DOHH2 (cell line): ENCODE measurements at regions not wholly inside any gene's neighbourhood (a gene's known extent, or its start where the extent isn't known, plus 50 kb on each side); places are given as distances from the start of the nearest gene placed in this dataset.

Source experiments
- H3F3A ChIP-seq: fragments of 200-600 bp; sonication (generic), shearing (Covaris generic); 2 replicates; pipeline ENCODE4 v1.6.0; 2016; ENCODE audit warnings: antibody characterized with exemption, mild to moderate bottlenecking; ENCODE audit not compliant: control insufficient read depth, insufficient read depth
- H3K27ac ChIP-seq: fragments of 200-600 bp; sonication (generic); 2 replicates; pipeline ENCODE4 v1.5.1; 2014; ENCODE audit warnings: low read depth, mild to moderate bottlenecking, low read length, moderate library complexity
- H3K27me3 ChIP-seq: fragments of 200-600 bp; sonication (generic); 2 replicates; pipeline ENCODE4 v1.6.1; 2014; ENCODE audit warnings: mild to moderate bottlenecking, low read length, mixed read lengths; ENCODE audit not compliant: control insufficient read depth
- H3K36me3 ChIP-seq: fragments of 200-600 bp; sonication (generic); 2 replicates; pipeline ENCODE4 v1.6.1; 2014; ENCODE audit warnings: mild to moderate bottlenecking, low read length, moderate library complexity, mixed read lengths; ENCODE audit not compliant: control insufficient read depth
- H3K4me1 ChIP-seq: fragments of 200-600 bp; sonication (generic); 2 replicates; pipeline ENCODE4 v1.6.1; 2014; ENCODE audit warnings: mild to moderate bottlenecking, low read length, mixed read lengths; ENCODE audit not compliant: control insufficient read depth
- H3K4me2 ChIP-seq: fragments of 200-600 bp; sonication (generic); 2 replicates; pipeline ENCODE4 v1.6.0; 2014; ENCODE audit warnings: mild to moderate bottlenecking, low read length, moderate library complexity
- H3K4me3 ChIP-seq: fragments of 200-600 bp; sonication (generic); 2 replicates; pipeline ENCODE4 v1.5.1; 2014; ENCODE audit warnings: mild to moderate bottlenecking, low read length, mixed read lengths
- H3K79me2 ChIP-seq: fragments of 200-600 bp; sonication (generic); 2 replicates; pipeline ENCODE4 v1.6.1; 2014; ENCODE audit warnings: mild to moderate bottlenecking, low read length, mixed read lengths; ENCODE audit not compliant: control insufficient read depth
- H3K9me2 ChIP-seq: fragments of 200-600 bp; sonication (generic); replicated peaks from 2 replicates; pipeline ENCODE4 v1.6.1; 2014; ENCODE audit warnings: mild to moderate bottlenecking, low read length, mixed read lengths; ENCODE audit not compliant: control insufficient read depth
- H3K9me3 ChIP-seq: fragments of 200-600 bp; sonication (generic); 2 replicates; pipeline ENCODE4 v1.6.1; 2014; ENCODE audit warnings: antibody characterized with exemption, low read length, mixed read lengths; ENCODE audit not compliant: control insufficient read depth, insufficient read depth
- H4K20me1 ChIP-seq: fragments of 200-600 bp; sonication (generic); 2 replicates; pipeline ENCODE4 v1.6.0; 2014; ENCODE audit warnings: low read depth, mild to moderate bottlenecking, antibody characterized with exemption, low read length, moderate library complexity; ENCODE audit not compliant: control insufficient read depth, insufficient read depth
- EZH2phosphoT487 ChIP-seq: fragments of 200-600 bp; sonication (generic); IDR thresholded peaks from 2 replicates; pipeline ENCODE4 v1.6.1; 2017; ENCODE audit warnings: borderline replicate concordance, mild to moderate bottlenecking, antibody characterized with exemption, low read length, moderate library complexity, mixed read lengths
- TF ChIP-seq, protein P1 (sequence below): fragments of 200-600 bp; sonication (generic); IDR thresholded peaks from one replicate; pipeline ENCODE4 v1.5.1; 2014; ENCODE audit warnings: antibody characterized with exemption, mild to moderate bottlenecking, low read depth, low read length; ENCODE audit not compliant: poor library complexity, severe bottlenecking

DNA sequence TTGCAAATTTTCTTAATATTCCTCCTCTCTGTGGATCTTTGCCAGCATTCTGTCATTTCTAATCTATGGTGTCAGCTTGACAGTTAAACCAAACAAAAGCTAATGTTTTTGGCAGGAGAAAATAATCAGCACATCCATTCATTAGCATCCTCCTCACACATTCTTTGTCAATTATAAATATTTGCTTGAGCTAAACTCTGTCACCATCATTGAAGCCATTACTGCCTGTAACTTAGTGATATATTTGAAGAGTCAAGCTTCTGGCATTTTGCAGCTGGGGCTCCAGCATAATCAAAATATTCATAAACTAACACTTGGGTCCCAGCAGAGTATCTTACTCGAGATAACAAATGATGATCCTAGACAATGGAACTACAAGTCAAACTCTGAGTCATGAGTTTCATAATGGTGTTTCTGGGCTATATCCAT, 126.1 kb downstream of the EIF4E start:
- Histone ChIP-seq H3F3A (no peaks in the 10 kb centered on the region), H3K27ac (no peak overlapping the region), H4K20me1 (no peaks in the 10 kb centered on the region), H3K9me2 (no peaks in the 10 kb centered on the region), H3K4me3 (no peak overlapping the region), H3K27me3 (no peaks in the 10 kb centered on the region; the same call in 1 of the 2 replicates), H3K9me3 (no peaks in the 10 kb centered on the region), H3K4me2 (no peak overlapping the region), H3K36me3 (no peaks in the 10 kb centered on the region), H3K79me2 (no peaks in the 10 kb centered on the region), H3K4me1 (no peaks in the 10 kb centered on the region)
- no peak for TF ChIP-seq EZH2phosphoT487
- TF ChIP-seq, protein P1, sequence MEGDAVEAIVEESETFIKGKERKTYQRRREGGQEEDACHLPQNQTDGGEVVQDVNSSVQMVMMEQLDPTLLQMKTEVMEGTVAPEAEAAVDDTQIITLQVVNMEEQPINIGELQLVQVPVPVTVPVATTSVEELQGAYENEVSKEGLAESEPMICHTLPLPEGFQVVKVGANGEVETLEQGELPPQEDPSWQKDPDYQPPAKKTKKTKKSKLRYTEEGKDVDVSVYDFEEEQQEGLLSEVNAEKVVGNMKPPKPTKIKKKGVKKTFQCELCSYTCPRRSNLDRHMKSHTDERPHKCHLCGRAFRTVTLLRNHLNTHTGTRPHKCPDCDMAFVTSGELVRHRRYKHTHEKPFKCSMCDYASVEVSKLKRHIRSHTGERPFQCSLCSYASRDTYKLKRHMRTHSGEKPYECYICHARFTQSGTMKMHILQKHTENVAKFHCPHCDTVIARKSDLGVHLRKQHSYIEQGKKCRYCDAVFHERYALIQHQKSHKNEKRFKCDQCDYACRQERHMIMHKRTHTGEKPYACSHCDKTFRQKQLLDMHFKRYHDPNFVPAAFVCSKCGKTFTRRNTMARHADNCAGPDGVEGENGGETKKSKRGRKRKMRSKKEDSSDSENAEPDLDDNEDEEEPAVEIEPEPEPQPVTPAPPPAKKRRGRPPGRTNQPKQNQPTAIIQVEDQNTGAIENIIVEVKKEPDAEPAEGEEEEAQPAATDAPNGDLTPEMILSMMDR, result no peak

DNA sequence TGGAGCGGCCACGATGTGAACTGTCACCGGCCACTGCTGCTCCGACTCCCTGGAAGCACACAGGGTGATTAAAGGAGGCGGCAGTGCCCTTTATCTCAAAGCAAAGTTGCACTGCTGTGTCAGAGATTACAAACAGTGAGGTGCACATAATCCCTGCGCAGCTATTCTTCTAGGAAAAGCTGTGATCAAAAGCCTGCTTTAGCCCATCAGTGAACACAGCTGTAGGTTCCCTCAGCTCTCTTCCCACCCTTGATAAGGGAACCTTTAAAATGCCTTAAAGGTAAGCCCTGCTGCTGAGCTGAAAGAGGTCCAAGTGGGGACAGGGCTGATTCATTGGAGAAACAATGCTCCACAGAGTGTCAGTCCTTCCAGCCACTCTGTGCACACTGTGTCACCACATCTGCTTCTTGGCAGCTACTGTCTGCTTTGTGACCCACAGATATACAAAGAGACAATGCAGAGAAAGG, 127.6 kb downstream of the EIF4E start:
- H3K27me3 ChIP-seq, result no peaks in the 10 kb centered on the region; the same call in 1 of the 2 replicates
- no peaks in the 10 kb centered on the region for H4K20me1 ChIP-seq
- no peak overlapping the region for H3K27ac ChIP-seq
- no peaks in the 10 kb centered on the region for H3K4me1 ChIP-seq
- H3K4me3 ChIP-seq, result no peak overlapping the region
- no peaks in the 10 kb centered on the region for H3F3A ChIP-seq
- no peak overlapping the region for H3K4me2 ChIP-seq
- no peaks in the 10 kb centered on the region for H3K9me2 ChIP-seq
- TF ChIP-seq, protein P1, result no peak
- no peak for TF ChIP-seq EZH2phosphoT487
- H3K9me3 ChIP-seq, result no peaks in the 10 kb centered on the region
- H3K36me3 ChIP-seq, result no peaks in the 10 kb centered on the region
- no peaks in the 10 kb centered on the region for H3K79me2 ChIP-seq

DNA sequence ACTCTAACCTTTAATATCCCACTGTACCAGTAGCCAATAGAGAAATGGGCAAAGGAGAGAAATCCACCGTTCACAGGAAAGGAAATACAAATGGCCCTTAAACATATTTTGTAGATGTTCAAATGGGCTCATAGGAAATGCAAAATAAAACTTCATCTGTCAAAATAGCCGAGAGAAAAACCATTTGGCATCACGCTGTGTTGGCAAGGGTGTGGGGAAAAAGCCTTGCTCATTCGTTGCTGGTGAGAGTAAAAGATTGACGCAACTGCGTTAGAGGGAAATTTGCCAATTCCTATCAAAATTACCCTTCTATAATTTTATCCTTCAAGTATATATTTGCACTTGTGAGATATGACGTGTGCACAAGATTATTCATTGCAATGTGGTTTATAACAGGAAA, 131.9 kb downstream of the EIF4E start:
- Histone ChIP-seq H3K9me3 (no peaks in the 10 kb centered on the region), H3K4me2 (no peak overlapping the region), H3K9me2 (no peaks in the 10 kb centered on the region), H3K4me3 (no peak overlapping the region), H4K20me1 (no peaks in the 10 kb centered on the region), H3K27ac (no peak overlapping the region), H3K79me2 (no peaks in the 10 kb centered on the region), H3K4me1 (no peaks in the 10 kb centered on the region), H3F3A (no peaks in the 10 kb centered on the region), H3K27me3 (peaks cover 8% of the 10 kb centered on the region), H3K36me3 (no peaks in the 10 kb centered on the region)
- TF ChIP-seq, protein P1, result no peak
- TF ChIP-seq EZH2phosphoT487, result no peak
